Activated CD4-positive, alpha-beta T cell treated with anti-CD3 and anti-CD28 coated beads, Interleukin-2, Interleukin-4, amounts not matched to agents 100 ng/mL and 50 ng/mL, durations not matched to agents 16 hours and 8 hours (primary cell): ENCODE measurements at regions not wholly inside any gene's neighbourhood (a gene's known extent, or its start where the extent isn't known, plus 50 kb on each side); places are given as distances from the start of the nearest gene placed in this dataset.
"Not testable (repeated sequence)": the region's sequence is repeated elsewhere in the genome, so short reads cannot be mapped to it uniquely, and the experiment has no call there.

Experiments used
- DNase-seq: peaks from one replicate; pipeline ENCODE4 v3.0.0-alpha.2; 2020; ENCODE audit warnings: low spot score

- no peak for DNase-seq
These were observed 654.9 kb upstream of the TBL1XR1 start for GRCh38 chr3:177852001-177852807.

GRCh38 chr3:177855021-177855420 lies 657.7 kb upstream of the TBL1XR1 start:
- no peak for DNase-seq

DNA sequence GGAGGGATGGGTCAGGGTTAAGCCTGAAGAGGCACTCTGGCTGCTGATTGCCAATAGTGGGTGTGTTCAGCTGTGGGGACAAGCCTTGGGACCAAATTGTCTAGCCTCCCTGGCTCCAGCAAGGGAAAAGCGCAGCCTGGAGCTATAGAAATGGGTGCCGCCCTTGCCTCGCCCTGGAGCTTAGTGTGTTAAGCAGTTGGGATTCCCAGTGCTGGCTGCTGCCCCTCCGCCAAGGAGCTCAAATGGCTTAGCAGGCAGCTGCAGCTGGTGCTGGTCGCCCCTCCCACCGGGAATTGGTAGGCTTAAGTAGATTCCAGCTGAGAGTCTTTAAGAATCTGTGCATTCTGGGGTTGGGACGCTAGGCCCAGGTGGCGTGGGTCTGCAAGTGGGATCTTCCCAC lies 662.9 kb upstream of the TBL1XR1 start:
- no peak for DNase-seq

DNA sequence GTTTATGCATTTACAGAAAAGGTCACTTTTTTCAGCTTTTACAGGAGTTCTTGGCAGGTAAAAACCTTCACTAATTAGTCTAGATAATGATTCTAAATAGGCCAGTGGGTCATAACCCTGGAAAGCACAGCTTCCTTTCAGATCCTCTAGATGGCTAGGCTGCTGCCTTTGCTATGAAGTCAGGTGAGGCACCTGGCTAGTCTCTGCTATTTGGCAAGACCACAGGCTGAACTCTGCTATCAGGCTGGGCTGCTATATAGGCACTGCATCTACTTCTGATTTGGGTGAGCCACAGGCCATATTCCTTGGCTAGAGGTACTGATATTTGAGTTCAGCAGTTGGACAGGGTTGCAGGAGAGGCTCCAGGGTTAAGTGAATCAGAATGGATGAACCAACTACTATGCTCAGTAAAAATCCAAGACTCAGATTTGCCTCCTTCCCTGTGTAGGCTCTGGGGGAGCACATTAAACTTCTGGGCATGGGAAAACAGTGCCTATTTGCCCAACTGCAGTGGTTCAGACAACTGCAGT lies 665.7 kb upstream of the TBL1XR1 start:
- no peak for DNase-seq

DNA sequence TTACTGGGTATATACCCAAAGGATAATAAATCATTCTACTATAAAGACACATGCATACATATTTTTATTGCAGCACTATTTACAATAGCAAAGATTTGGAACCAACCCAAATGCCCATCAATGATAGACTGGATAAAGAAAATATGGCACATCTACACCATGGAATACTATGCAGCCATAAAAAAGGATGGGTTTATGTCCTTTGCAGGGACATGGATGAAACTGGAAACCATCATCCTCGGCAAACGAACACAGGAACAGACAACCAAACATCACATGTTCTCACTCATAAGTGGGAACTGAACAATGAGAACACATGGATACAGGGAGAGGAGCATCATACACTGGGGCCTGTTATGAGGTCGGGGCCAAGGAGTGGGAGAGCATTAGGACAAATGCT lies 665.0 kb upstream of the KCNMB2 start:
- not testable (repeated sequence) for DNase-seq

DNA sequence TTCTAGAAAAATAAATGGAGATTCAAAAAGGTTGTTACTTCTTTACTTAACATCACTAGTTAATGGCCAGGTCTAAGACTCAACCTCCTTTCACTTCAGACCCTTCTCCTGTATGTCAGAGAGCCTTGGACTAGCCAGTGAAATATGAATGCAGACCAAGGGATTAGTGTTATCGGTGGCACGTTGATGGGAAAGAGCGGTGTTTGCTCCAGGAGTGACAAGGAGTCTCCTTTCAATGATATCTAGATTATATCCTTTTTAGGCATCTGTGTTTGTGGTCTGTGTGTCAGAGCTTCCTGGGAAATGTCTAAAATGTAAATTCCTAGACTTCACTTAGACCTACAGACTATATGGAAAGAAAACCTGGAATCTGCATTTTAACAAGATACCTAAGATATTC lies 658.0 kb upstream of the KCNMB2 start:
- no peak for DNase-seq

- no peak for DNase-seq
These were observed 657.3 kb upstream of the KCNMB2 start for GRCh38 chr3:177878957-177879356.

GRCh38 chr3:177881351-177881750 lies 654.9 kb upstream of the KCNMB2 start:
- DNase-seq, result no peak

GRCh38 chr3:177882124-177882648 lies 654.0 kb upstream of the KCNMB2 start:
- DNase-seq, result peak; percentile 45

DNA sequence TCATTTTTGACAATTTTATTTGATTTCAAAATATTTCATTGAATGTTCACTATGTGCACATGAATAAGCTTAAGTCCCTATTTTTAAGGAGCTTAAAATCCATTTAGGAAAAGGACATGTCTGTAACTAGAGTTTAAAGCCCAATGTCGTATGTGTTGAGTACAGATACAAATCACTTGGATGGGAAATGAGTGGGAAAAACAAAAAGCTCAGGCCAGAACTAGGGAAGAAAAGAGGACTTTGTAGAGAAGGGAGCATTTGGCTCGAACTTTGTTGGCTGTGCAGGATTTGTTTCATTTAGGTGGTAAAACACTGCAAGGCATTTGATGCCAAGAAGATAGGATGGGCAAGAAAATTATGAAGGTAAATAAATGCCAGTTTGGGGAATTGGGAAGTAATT lies 653.1 kb upstream of the KCNMB2 start:
- no peak for DNase-seq

DNA sequence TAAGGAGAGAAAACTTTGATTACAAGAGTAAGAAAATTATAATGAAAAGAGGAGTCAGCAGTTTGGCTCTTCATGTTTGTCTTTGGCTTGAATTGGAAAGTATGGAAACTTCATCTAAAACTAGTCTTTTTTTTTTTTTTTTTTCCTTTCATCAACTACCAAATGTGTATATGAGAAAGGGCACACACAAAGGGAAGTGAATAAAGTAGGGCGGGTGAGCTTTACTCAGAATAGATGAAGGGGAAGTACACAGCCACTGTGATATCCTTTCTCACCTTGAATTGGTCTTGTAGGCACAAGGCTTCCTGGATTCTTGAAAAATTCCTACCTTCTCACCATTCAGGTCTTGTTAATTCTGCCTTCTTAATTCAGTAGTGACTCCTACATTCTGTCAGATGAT lies 652.3 kb upstream of the KCNMB2 start:
- no peak for DNase-seq

GRCh38 chr3:177885063-177885462 lies 651.2 kb upstream of the KCNMB2 start:
- DNase-seq, result no peak

DNA sequence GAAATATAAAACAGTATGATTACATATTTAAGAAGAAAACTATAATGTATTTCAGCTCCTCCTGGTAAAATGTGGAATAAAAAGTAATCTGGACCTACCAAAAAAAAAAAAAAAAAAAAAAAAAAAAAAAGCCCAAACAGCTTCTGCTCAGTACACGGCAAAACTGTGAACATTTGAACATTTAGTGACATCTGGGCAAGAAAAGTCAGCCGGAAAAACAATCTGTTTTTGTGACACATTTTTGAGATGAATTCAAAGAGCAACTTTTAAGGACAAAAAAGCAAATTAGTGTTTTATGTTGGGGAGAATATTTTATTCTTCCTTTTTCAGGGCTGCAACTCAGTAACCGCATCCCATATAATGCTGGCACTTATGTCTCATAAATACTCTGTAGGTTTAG lies 649.7 kb upstream of the KCNMB2 start:
- DNase-seq, result no peak

GRCh38 chr3:177887475-177887874 lies 648.8 kb upstream of the KCNMB2 start:
- DNase-seq, result no peak

GRCh38 chr3:177889161-177889560 lies 647.1 kb upstream of the KCNMB2 start:
- no peak for DNase-seq

DNA sequence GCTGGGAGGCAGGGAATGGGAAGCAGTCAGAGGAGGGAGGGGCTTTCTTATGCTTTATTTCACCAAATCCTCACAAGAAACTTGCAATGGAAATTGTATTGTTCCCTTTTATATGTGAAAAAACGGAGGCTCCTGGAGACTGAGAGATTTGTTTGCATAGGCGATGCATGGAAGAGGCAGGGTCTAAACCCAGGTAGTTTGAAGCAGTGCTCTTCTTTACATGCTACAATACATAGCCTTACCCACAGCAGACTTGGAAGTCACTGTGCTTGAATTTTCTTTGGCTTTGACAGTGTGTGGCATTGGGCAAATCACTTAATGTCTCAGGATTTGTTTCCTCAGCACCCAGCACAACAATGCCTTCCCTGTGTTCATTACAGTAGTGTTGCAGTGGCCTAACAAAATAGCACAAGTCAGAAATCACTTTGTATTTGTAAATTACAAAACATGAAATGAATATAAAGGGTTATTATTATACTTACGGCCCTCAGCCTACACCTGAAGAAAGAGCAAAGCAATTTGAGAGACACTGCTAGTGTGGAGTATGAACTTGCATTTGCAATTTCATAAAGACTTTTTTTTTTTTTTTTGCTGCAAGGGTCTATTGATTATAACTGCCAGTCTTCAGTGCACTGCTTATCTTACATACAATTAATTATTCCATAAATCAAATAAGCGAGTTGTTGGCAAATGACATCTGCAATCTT lies 646.4 kb upstream of the KCNMB2 start:
- no peak for DNase-seq

GRCh38 chr3:177890359-177890683 lies 645.9 kb upstream of the KCNMB2 start:
- no peak for DNase-seq

DNA sequence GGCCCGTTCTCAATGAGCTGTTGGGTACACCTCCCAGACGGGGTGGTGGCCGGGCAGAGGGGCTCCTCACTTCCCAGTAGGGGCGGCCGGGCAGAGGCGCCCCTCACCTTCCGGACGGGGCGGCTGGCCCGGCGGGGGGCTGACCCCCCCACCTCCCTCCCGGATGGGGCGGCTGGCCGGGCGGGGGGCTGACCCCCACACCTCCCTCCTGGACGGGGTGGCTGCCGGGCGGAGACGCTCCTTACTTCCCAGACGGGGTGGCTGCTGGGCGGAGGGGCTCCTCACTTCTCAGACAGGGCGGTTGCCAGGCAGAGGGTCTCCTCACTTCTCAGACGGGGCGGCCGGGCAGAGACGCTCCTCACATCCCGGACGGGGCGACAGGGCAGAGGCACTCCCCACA lies 644.7 kb upstream of the KCNMB2 start:
- DNase-seq, result not testable (repeated sequence)

DNA sequence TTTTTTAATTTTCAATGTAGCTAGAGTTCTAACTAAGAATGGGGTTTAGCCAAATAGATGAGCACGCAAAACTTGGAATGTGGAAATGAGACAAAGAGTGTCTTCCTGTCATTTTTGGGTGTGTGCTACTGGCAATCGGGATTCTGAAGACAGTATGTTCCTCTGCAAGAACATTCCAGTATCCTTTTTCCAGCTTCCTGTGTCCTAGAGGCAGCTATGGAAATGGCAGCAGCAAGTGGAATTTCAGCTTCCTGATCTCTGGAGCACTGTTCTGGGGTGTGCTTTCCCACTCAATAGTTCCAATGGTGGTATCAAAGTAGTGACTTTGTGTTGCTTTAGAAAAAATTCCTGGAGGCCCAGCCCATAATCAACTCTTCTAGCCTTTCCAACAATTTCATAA lies 642.9 kb upstream of the KCNMB2 start:
- no peak for DNase-seq

DNA sequence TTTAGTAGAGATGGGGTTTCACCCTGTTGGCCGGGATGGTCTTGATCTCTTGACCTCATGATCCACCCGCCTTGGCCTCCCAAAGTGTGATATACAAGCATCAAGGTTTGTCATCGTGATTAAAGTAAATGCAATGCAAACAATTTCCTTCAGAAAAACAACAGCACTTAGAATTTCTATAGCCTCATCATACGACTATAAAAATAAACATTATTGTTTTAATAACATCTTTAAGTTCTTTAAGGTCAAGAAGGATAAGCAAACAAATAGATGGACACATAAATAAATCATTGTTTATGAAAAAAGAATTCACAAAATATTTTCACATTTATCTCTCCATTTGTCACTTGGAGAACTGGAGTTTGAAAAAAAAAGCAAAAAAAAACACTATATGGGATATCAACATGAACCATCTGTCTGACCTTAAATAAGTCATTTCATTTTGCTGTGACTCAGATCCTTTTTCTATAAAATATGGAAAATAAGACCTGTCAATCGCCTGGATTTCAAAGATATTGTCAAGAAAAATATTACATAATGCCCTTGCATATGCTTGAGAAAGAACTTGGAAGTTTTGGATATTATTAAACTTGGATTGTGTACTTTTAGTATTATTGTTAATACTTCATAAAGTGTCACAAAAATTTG lies 642.0 kb upstream of the KCNMB2 start:
- DNase-seq, result no peak

DNA sequence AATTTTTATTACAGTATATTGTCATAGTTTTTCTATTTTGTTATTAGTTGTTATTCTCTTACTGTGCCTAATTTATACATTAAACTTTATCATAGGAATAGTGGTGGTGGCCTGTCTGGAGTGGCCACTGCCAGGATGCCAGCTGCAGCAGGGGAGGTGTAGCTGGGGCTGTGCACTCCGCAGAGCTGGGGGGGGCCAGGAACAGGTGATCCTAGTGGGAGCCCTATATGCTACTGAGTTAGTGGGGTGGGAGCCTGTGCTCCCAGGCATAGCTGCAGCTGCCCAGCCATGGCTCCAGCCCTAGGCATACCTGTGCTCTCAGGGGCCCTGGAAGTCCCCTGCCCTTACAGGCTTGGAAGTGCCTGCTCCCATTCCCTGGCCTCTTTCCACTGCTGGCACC lies 638.1 kb upstream of the KCNMB2 start:
- no peak for DNase-seq

- DNase-seq, result no peak
These were observed 636.8 kb upstream of the KCNMB2 start for GRCh38 chr3:177899275-177900067.
